ENCODE measurements at regions not wholly inside any gene's neighbourhood (a gene's known extent, or its start where the extent isn't known, plus 50 kb on each side); places are given as distances from the start of the nearest gene placed in this dataset.

DNA sequence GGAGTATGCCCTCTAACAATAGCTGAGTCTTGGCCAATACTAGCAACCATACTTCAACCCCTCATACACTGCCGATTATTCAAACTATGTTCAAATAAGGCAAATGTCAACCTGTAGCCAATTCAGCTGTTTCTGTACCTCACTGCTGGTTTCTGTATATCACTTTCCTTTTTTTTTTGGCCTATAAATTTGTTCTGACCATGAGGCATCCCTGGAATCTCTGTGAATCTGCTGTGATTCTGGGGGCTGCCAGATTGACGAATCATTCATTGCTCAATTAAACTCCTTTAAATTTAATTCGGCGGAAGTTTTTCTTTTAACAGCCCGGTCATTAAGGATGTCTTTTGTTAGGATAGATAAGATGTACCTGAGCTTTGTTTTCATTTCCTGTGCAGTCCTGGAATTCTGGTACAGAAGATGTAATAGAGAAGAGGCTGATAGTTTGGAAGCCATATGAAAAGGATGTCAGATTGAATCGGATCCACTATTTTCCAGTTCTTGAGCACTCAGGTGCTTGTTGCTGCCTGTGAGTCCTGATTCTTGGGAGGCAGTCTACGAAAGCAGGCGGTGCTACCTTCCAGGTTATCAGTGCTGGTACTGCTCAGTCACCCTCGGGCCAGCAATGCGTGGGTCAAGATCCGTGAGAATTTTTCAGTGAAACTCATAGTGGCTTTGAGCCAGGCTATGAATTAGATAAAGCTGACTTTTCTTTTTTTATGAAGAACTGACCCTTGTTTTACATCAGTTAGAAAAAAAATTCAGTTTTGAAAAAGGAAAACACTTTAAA lies 106.2 kb upstream of the TUT7 start:
- H3K27me3 Mint-ChIP-seq (ENCODE audit: low read depth, unreplicated experiment), result peaks cover 8% of the 10 kb centered on the region
- FAIRE-seq (no peak), DNase-seq (ENCODE audit: low read depth) (peak; percentile 8)
- H3K27ac Mint-ChIP-seq (ENCODE audit: unreplicated experiment), result no peak overlapping the region
- TF ChIP-seq, protein P1, sequence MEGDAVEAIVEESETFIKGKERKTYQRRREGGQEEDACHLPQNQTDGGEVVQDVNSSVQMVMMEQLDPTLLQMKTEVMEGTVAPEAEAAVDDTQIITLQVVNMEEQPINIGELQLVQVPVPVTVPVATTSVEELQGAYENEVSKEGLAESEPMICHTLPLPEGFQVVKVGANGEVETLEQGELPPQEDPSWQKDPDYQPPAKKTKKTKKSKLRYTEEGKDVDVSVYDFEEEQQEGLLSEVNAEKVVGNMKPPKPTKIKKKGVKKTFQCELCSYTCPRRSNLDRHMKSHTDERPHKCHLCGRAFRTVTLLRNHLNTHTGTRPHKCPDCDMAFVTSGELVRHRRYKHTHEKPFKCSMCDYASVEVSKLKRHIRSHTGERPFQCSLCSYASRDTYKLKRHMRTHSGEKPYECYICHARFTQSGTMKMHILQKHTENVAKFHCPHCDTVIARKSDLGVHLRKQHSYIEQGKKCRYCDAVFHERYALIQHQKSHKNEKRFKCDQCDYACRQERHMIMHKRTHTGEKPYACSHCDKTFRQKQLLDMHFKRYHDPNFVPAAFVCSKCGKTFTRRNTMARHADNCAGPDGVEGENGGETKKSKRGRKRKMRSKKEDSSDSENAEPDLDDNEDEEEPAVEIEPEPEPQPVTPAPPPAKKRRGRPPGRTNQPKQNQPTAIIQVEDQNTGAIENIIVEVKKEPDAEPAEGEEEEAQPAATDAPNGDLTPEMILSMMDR (IDR thresholded peaks at IDR 0.05; ENCODE audit: insufficient read depth, low read depth, low read length), result no peak
- TF ChIP-seq EZH2 (IDR thresholded peaks at IDR 0.05; ENCODE audit: insufficient read depth, low read length), result no peak
- H3K9ac ChIP-seq (ENCODE audit: low read length), result no peak overlapping the region
- no peak overlapping the region for H3K4me2 ChIP-seq (ENCODE audit: low read length)
- H3K4me3 Mint-ChIP-seq (ENCODE audit: unreplicated experiment), result no peak overlapping the region
- H3K79me2 ChIP-seq (ENCODE audit: insufficient read depth, low read length), result no peaks in the 10 kb centered on the region
- no peaks in the 10 kb centered on the region for H3K27me3 ChIP-seq (ENCODE audit: insufficient read depth, low read length)
- H3K9me3 Mint-ChIP-seq (ENCODE audit: unreplicated experiment), result no peaks in the 10 kb centered on the region
- H3K36me3 ChIP-seq (ENCODE audit: insufficient read depth, low read length), result no peaks in the 10 kb centered on the region
- no peak overlapping the region for H3K27ac ChIP-seq (ENCODE audit: low read depth, low read length)
- H2AFZ ChIP-seq (ENCODE audit: low read depth, low read length), result no peak overlapping the region
- H3K4me1 Mint-ChIP-seq (ENCODE audit: low read depth, unreplicated experiment), result peaks cover 5% of the 10 kb centered on the region
- H3K4me3 ChIP-seq (ENCODE audit: insufficient read depth, low read depth, low read length), result no peak overlapping the region
- H3K36me3 Mint-ChIP-seq (ENCODE audit: low read depth, unreplicated experiment), result no peaks in the 10 kb centered on the region
- no peaks in the 10 kb centered on the region for H3K9me3 ChIP-seq (ENCODE audit: insufficient read depth, low read depth, low read length)
- no peaks in the 10 kb centered on the region for H3K4me1 ChIP-seq (ENCODE audit: insufficient read depth, low read length)
- no peaks in the 10 kb centered on the region for H4K20me1 ChIP-seq (ENCODE audit: insufficient read depth, low read length)

DNA sequence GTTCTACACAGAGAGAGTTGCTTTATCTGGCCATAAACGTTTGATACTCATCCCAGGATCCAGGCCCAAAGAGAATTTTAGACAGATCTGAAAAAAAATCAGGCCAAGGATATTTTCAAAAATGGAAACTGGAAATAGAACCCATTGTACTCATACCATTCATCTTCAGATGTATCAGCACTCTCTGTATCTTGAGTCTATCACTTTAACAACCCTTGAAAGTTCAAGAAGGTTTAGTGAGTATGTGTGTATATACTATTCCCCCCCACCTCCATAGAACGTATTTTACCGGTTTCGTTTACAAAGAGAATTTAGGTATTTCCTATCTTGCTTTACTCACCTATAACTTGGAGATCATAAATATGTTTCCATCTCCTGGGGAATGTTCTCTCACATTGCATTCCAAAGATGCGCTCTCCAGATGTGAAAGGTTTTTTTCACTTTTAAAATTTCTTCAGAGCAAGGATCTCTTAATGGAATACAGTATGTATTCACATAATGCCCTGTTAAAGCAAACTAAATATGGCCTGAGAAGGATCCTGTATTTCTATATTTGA lies 105.5 kb upstream of the TUT7 start:
- Histone ChIP-seq H3K4me2 (ENCODE audit: low read length) (no peak overlapping the region), H3K27ac (ENCODE audit: low read depth, low read length) (no peak overlapping the region), H3K79me2 (ENCODE audit: insufficient read depth, low read length) (no peaks in the 10 kb centered on the region), H3K9ac (ENCODE audit: low read length) (no peak overlapping the region), H3K9me3 (ENCODE audit: insufficient read depth, low read depth, low read length) (no peaks in the 10 kb centered on the region), H3K4me3 (ENCODE audit: insufficient read depth, low read depth, low read length) (no peak overlapping the region), H4K20me1 (ENCODE audit: insufficient read depth, low read length) (no peaks in the 10 kb centered on the region), H3K4me1 (ENCODE audit: insufficient read depth, low read length) (no peaks in the 10 kb centered on the region), H3K36me3 (ENCODE audit: insufficient read depth, low read length) (no peaks in the 10 kb centered on the region), H2AFZ (ENCODE audit: low read depth, low read length) (no peak overlapping the region), H3K27me3 (ENCODE audit: insufficient read depth, low read length) (no peaks in the 10 kb centered on the region)
- DNase-seq (ENCODE audit: low read depth) (no peak), FAIRE-seq (no peak)
- Mint-ChIP-seq H3K36me3 (ENCODE audit: low read depth, unreplicated experiment) (no peaks in the 10 kb centered on the region), H3K9me3 (ENCODE audit: unreplicated experiment) (no peaks in the 10 kb centered on the region), H3K4me1 (ENCODE audit: low read depth, unreplicated experiment) (peaks cover 5% of the 10 kb centered on the region), H3K4me3 (ENCODE audit: unreplicated experiment) (no peak overlapping the region), H3K27me3 (ENCODE audit: low read depth, unreplicated experiment) (peaks cover 8% of the 10 kb centered on the region), H3K27ac (ENCODE audit: unreplicated experiment) (no peak overlapping the region)
- no peak for TF ChIP-seq EZH2 (IDR thresholded peaks at IDR 0.05; ENCODE audit: insufficient read depth, low read length)
- TF ChIP-seq, protein P1 (IDR thresholded peaks at IDR 0.05; ENCODE audit: insufficient read depth, low read depth, low read length), result no peak

DNA sequence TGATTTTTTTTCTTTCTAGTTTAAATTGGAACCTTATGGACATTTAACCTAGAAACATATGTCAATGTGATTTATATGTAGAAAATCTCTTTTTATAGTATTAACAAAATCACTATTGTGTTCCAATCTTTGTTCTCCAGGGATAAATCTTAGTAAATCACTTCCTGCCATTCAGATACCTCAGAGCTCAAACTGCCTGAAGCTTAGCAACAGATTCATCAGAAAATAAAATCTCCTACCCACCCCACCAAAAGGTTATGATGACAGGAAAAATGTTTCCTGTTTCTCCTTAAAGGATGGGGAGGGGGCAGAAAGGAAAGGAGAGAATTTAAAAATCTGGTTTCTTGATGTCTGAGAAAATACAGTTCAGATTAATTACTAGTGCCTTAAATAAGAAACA lies 105.0 kb upstream of the TUT7 start:
- DNase-seq (ENCODE audit: low read depth) (no peak), FAIRE-seq (no peak)
- H3K27me3 Mint-ChIP-seq (ENCODE audit: low read depth, unreplicated experiment), result peaks cover 4% of the 10 kb centered on the region
- H3K9me3 Mint-ChIP-seq (ENCODE audit: unreplicated experiment), result no peaks in the 10 kb centered on the region
- no peak overlapping the region for H3K4me2 ChIP-seq (ENCODE audit: low read length)
- H3K27ac Mint-ChIP-seq (ENCODE audit: unreplicated experiment), result no peak overlapping the region
- no peak for TF ChIP-seq EZH2 (IDR thresholded peaks at IDR 0.05; ENCODE audit: insufficient read depth, low read length)
- TF ChIP-seq, protein P1 (IDR thresholded peaks at IDR 0.05; ENCODE audit: insufficient read depth, low read depth, low read length), result no peak
- no peaks in the 10 kb centered on the region for H3K27me3 ChIP-seq (ENCODE audit: insufficient read depth, low read length)
- no peaks in the 10 kb centered on the region for H3K36me3 ChIP-seq (ENCODE audit: insufficient read depth, low read length)
- no peaks in the 10 kb centered on the region for H3K9me3 ChIP-seq (ENCODE audit: insufficient read depth, low read depth, low read length)
- H3K9ac ChIP-seq (ENCODE audit: low read length), result no peak overlapping the region
- no peaks in the 10 kb centered on the region for H3K36me3 Mint-ChIP-seq (ENCODE audit: low read depth, unreplicated experiment)
- H4K20me1 ChIP-seq (ENCODE audit: insufficient read depth, low read length), result no peaks in the 10 kb centered on the region
- H3K4me3 Mint-ChIP-seq (ENCODE audit: unreplicated experiment), result no peak overlapping the region
- H3K4me3 ChIP-seq (ENCODE audit: insufficient read depth, low read depth, low read length), result no peak overlapping the region
- H3K4me1 Mint-ChIP-seq (ENCODE audit: low read depth, unreplicated experiment), result peaks cover 5% of the 10 kb centered on the region
- no peaks in the 10 kb centered on the region for H3K79me2 ChIP-seq (ENCODE audit: insufficient read depth, low read length)
- no peak overlapping the region for H2AFZ ChIP-seq (ENCODE audit: low read depth, low read length)
- no peak overlapping the region for H3K27ac ChIP-seq (ENCODE audit: low read depth, low read length)
- no peaks in the 10 kb centered on the region for H3K4me1 ChIP-seq (ENCODE audit: insufficient read depth, low read length)

All from astrocyte (in vitro differentiated cells and primary cell).